DOHH2 (cell line): ENCODE measurements at regions not wholly inside any gene's neighbourhood (a gene's known extent, or its start where the extent isn't known, plus 50 kb on each side); places are given as distances from the start of the nearest gene placed in this dataset.

Source experiments
- H3F3A ChIP-seq: fragments of 200-600 bp; sonication (generic), shearing (Covaris generic); 2 replicates; pipeline ENCODE4 v1.6.0; 2016; ENCODE audit warnings: antibody characterized with exemption, mild to moderate bottlenecking; ENCODE audit not compliant: control insufficient read depth, insufficient read depth
- H3K27ac ChIP-seq: fragments of 200-600 bp; sonication (generic); 2 replicates; pipeline ENCODE4 v1.5.1; 2014; ENCODE audit warnings: low read depth, mild to moderate bottlenecking, low read length, moderate library complexity
- H3K27me3 ChIP-seq: fragments of 200-600 bp; sonication (generic); 2 replicates; pipeline ENCODE4 v1.6.1; 2014; ENCODE audit warnings: mild to moderate bottlenecking, low read length, mixed read lengths; ENCODE audit not compliant: control insufficient read depth
- H3K36me3 ChIP-seq: fragments of 200-600 bp; sonication (generic); 2 replicates; pipeline ENCODE4 v1.6.1; 2014; ENCODE audit warnings: mild to moderate bottlenecking, low read length, moderate library complexity, mixed read lengths; ENCODE audit not compliant: control insufficient read depth
- H3K4me1 ChIP-seq: fragments of 200-600 bp; sonication (generic); 2 replicates; pipeline ENCODE4 v1.6.1; 2014; ENCODE audit warnings: mild to moderate bottlenecking, low read length, mixed read lengths; ENCODE audit not compliant: control insufficient read depth
- H3K4me2 ChIP-seq: fragments of 200-600 bp; sonication (generic); 2 replicates; pipeline ENCODE4 v1.6.0; 2014; ENCODE audit warnings: mild to moderate bottlenecking, low read length, moderate library complexity
- H3K4me3 ChIP-seq: fragments of 200-600 bp; sonication (generic); 2 replicates; pipeline ENCODE4 v1.5.1; 2014; ENCODE audit warnings: mild to moderate bottlenecking, low read length, mixed read lengths
- H3K79me2 ChIP-seq: fragments of 200-600 bp; sonication (generic); 2 replicates; pipeline ENCODE4 v1.6.1; 2014; ENCODE audit warnings: mild to moderate bottlenecking, low read length, mixed read lengths; ENCODE audit not compliant: control insufficient read depth
- H3K9me2 ChIP-seq: fragments of 200-600 bp; sonication (generic); replicated peaks from 2 replicates; pipeline ENCODE4 v1.6.1; 2014; ENCODE audit warnings: mild to moderate bottlenecking, low read length, mixed read lengths; ENCODE audit not compliant: control insufficient read depth
- H3K9me3 ChIP-seq: fragments of 200-600 bp; sonication (generic); 2 replicates; pipeline ENCODE4 v1.6.1; 2014; ENCODE audit warnings: antibody characterized with exemption, low read length, mixed read lengths; ENCODE audit not compliant: control insufficient read depth, insufficient read depth
- H4K20me1 ChIP-seq: fragments of 200-600 bp; sonication (generic); 2 replicates; pipeline ENCODE4 v1.6.0; 2014; ENCODE audit warnings: low read depth, mild to moderate bottlenecking, antibody characterized with exemption, low read length, moderate library complexity; ENCODE audit not compliant: control insufficient read depth, insufficient read depth
- EZH2phosphoT487 ChIP-seq: fragments of 200-600 bp; sonication (generic); IDR thresholded peaks from 2 replicates; pipeline ENCODE4 v1.6.1; 2017; ENCODE audit warnings: borderline replicate concordance, mild to moderate bottlenecking, antibody characterized with exemption, low read length, moderate library complexity, mixed read lengths
- TF ChIP-seq, protein P1 (sequence below): fragments of 200-600 bp; sonication (generic); IDR thresholded peaks from one replicate; pipeline ENCODE4 v1.5.1; 2014; ENCODE audit warnings: antibody characterized with exemption, mild to moderate bottlenecking, low read depth, low read length; ENCODE audit not compliant: poor library complexity, severe bottlenecking

DNA sequence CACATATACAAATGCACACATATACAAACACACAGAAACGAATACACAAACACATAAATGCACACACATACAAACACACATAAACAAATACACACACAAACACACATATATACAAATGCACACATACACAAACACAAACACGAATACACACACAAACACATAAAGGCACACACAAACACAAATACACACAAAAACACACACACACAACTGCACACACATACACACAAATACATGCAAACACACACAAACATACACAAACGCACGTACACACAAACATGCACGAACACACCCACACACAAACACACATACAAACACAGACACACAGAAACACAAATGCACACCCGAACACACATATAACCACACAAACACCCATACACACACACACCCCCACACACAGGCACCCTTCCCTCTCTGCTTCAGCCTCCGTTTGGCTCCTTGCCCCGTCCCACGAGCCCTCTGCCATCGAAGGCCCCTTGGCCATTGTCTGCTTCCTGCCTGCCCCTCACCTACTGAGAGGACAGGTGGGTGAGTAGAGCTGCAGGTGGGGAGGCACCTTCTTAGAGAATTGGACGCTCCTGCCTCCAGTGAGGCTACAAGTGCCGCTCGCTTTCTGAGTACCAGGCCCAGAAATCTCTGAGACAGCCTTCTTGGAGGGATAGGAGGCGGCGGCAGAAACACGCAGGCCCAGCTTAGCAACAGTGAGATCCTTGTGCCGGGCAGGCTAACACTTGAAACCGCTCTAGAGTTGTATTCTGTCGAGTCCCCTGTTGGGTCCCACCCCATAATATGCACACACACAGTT is 331.2 kb downstream of the FOXL1 start:
- H3K27me3 ChIP-seq, result no peaks in the 10 kb centered on the region
- H3K79me2 ChIP-seq, result no peaks in the 10 kb centered on the region
- no peaks in the 10 kb centered on the region for H4K20me1 ChIP-seq
- peaks cover 2% of the 10 kb centered on the region; the same call in 1 of the 2 replicates for H3K4me1 ChIP-seq
- H3K4me3 ChIP-seq, result no peak overlapping the region
- no peaks in the 10 kb centered on the region for H3K36me3 ChIP-seq
- no peak overlapping the region for H3K27ac ChIP-seq
- no peaks in the 10 kb centered on the region for H3K9me3 ChIP-seq
- no peak overlapping the region for H3K4me2 ChIP-seq
- H3K9me2 ChIP-seq, result no peaks in the 10 kb centered on the region
- TF ChIP-seq, protein P1, sequence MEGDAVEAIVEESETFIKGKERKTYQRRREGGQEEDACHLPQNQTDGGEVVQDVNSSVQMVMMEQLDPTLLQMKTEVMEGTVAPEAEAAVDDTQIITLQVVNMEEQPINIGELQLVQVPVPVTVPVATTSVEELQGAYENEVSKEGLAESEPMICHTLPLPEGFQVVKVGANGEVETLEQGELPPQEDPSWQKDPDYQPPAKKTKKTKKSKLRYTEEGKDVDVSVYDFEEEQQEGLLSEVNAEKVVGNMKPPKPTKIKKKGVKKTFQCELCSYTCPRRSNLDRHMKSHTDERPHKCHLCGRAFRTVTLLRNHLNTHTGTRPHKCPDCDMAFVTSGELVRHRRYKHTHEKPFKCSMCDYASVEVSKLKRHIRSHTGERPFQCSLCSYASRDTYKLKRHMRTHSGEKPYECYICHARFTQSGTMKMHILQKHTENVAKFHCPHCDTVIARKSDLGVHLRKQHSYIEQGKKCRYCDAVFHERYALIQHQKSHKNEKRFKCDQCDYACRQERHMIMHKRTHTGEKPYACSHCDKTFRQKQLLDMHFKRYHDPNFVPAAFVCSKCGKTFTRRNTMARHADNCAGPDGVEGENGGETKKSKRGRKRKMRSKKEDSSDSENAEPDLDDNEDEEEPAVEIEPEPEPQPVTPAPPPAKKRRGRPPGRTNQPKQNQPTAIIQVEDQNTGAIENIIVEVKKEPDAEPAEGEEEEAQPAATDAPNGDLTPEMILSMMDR, result no peak
- no peak for TF ChIP-seq EZH2phosphoT487
- H3F3A ChIP-seq, result no peaks in the 10 kb centered on the region

DNA sequence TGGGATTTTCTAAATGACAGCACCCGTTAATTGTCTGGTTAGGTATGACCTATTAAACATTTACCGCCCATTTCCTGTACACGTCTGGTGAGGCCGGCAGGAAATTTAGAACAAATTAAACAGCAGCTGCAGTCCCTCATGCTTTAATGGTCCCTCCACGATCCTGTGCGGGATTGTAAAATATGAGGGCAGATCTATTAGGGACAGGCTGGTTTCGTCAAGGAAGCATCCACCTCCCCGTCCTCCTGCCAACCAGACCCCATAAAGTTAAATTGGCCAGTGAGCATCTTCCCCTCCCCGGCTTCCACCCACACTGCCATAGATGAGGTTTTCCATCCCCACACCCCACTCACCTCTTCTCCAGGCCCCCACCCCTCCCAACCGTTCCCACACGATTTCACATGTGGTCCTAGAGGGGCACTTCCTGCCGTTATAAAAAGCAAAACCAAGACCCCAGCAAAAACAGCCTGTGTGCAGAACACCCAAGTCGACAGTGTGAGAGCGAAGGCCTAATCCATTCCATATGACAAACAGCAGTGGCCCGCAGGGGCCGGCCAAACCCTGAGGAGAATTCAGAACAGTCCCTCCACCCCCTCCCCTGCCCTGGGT is 331.9 kb downstream of the FOXL1 start:
- Histone ChIP-seq H3K36me3 (no peaks in the 10 kb centered on the region), H3K4me2 (no peak overlapping the region)

DNA sequence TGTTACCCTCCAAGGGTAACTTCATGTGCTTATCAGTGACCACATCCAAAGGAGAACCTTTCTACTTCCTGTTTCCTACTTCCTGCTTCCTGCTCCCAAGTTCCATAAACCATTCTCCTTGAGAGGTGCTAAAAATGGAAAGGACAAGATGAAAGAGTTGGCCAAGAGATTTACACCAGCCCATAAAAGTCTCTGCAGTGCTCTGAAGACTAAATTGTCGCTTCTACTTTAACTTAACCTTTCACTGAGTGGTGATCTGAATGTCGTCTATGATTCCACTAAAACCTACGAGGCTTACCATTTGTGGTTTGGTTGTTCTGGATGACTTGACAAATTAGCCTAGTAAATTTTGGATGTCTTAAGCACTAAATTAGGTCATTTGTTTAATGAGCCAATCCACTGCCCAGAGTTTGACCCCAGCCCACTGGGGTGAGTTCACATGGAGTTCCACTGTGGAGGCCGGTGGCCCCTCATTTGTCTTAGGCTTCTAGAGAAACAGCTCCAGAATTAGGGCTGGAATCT is 333.1 kb downstream of the FOXL1 start:
- H3K4me3 ChIP-seq, result no peak overlapping the region
- no peaks in the 10 kb centered on the region for H3K79me2 ChIP-seq
- peaks cover 2% of the 10 kb centered on the region; the same call in 1 of the 2 replicates for H3K4me1 ChIP-seq
- H3K4me2 ChIP-seq, result no peak overlapping the region
- H4K20me1 ChIP-seq, result no peaks in the 10 kb centered on the region
- H3K27me3 ChIP-seq, result no peaks in the 10 kb centered on the region
- H3K36me3 ChIP-seq, result no peaks in the 10 kb centered on the region
- no peaks in the 10 kb centered on the region for H3F3A ChIP-seq
- TF ChIP-seq, protein P1, result no peak
- no peak for TF ChIP-seq EZH2phosphoT487
- no peaks in the 10 kb centered on the region for H3K9me2 ChIP-seq
- H3K9me3 ChIP-seq, result no peaks in the 10 kb centered on the region
- no peak overlapping the region for H3K27ac ChIP-seq

More for the DNA sequence above, 331.9 kb downstream of the FOXL1 start:
- Histone ChIP-seq H3K27ac (no peak overlapping the region), H4K20me1 (no peaks in the 10 kb centered on the region), H3F3A (no peaks in the 10 kb centered on the region), H3K79me2 (no peaks in the 10 kb centered on the region), H3K27me3 (no peaks in the 10 kb centered on the region), H3K9me2 (no peaks in the 10 kb centered on the region), H3K4me3 (no peak overlapping the region), H3K4me1 (peaks cover 2% of the 10 kb centered on the region; the same call in 1 of the 2 replicates), H3K9me3 (no peaks in the 10 kb centered on the region)
- TF ChIP-seq, protein P1, result no peak
- TF ChIP-seq EZH2phosphoT487, result no peak
